Inflammatory macrophage (primary cell): ENCODE measurements at regions not wholly inside any gene's neighbourhood (a gene's known extent, or its start where the extent isn't known, plus 50 kb on each side); places are given as distances from the start of the nearest gene placed in this dataset.
"Not testable (repeated sequence)": the region's sequence is repeated elsewhere in the genome, so short reads cannot be mapped to it uniquely, and the experiment has no call there.

Source experiments
- DNase-seq, 2 donors: peaks; one replicate each; pipeline ENCODE4 v3.0.0-alpha.2; 2020 to 2022

DNA sequence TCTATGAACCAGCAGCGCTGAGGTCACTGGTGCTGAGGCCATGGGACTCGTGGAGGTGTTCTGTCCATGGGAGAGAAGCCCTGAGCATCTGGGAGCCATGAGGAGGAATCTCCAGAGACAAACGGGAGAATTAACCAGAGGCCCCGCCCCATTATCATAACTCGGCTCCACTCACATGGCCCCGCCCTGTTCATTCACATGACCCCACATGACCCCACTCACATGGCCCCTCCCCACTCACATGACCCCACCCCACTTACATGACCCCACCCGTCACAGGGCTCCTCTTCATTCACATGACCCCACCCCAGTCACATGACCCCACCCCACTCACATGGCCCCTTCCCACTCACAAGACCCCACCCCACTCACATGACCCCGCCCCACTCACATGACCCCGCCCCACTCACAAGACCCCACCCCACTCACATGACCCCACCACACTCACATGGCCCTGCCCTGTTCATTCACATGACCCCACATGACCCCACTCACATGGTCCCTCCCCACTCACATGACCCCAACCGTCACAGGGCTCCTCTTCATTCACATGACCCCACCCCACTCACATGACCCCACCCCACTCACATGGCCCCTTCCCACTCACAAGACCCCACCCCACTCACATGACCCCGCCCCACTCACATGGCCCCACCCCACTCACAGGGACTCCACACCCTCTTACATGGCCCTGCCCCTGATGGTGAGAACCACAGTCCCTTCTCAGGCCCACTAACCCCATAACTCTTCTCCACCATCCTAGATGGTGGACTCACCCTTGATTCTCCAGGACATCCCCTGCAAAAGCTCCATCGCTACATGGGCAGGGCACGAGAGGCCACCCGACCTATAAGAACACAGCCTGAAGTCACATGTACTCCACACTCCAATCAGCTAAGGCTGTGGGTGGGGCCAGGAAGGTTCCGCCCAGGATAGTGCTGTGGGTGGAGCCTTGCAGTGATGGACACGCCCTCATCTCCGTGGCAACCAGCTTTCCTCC lies 151.1 kb upstream of the SFSWAP start:
- no peak for DNase-seq

- DNase-seq, result no peak
Measured at GRCh38 chr12:131561051-131561450, 149.8 kb upstream of the SFSWAP start.

GRCh38 chr12:131561891-131562684 lies 148.8 kb upstream of the SFSWAP start:
- DNase-seq, result no peak

DNA sequence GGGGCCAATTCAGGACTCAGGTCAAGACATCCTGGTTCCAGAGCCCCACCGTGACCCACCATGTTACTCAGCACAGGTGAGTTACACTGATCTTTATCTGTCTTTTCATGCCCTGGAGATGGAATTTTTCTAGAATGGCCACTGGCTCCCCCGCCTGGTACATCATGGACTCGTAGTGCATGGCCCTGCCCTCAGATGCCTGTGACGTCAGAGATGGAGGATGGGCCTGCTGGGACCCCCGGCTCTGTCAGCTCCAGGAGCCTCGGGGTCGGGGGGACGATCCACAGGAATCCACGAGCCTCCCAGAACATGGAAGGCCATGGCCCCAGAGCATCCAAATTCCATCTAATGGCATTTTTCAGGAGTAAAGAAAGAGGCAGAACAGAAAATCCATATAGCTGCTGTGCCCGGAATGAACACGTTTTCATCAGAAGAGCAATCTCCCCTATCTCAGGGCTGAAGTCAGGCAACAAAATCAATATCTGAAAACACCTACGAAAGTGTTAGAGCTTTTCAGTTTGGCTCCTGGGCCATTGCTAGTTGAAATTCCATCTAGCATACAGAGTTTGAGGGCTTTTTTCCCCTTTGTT lies 146.7 kb upstream of the SFSWAP start:
- DNase-seq, result not testable (repeated sequence)

DNA sequence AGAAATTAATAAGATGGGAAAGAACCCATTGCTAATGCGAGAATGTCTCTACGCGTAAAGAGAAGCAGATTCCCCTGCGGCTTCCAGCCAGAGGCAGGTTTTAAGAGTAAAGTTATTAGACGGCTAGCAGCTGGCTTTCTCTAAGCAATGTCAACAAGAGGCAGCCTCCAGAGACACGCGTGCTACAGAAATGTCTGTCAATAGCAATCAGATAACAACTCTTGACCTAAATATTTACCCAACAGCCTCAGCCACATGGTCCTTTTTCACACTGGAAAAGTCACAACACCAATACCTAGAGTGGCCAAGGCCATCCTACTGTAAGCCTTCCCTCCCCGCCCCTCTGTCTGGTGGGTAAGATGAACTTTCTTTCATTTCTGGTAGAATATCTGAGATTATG lies 146.0 kb upstream of the SFSWAP start:
- DNase-seq, result no peak

DNA sequence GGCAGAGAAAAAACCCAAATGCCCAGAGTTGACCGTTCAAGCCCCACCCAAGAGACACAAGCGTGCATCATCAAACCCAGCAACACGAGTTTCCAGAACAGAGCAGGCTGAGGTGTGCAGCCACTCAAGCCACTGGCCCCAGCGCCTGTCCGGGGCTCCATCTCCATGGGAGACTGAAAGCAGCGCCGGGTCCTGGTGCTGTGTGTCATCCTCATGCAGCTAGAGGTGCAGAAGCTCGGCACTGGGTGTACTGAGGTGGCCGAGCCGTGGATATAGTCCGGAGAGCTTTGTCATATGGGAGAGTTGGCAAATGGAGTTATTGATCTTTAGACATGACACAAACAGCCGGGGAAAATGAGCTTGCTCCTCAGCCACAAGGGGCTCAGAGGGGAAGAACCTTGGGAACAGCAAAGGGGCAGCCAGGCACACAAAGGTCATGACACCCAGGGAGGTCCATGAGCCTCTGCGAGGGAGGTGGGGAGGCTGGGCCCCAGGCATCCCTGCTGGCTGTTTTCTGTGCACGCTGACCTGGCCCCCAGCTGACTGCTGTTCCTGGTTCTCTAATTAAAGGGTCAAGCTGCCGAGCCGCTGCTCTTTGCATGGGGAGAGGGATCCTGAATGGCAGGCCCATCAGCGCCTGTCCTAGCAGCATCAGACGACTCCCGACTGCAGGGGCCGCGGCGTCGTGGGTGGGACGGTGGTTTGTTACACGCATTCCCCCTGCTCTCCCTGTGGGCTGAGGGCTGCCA lies 145.4 kb upstream of the SFSWAP start:
- DNase-seq, result no peak

- no peak for DNase-seq
Measured at GRCh38 chr12:131568336-131568735, 142.6 kb upstream of the SFSWAP start.

DNA sequence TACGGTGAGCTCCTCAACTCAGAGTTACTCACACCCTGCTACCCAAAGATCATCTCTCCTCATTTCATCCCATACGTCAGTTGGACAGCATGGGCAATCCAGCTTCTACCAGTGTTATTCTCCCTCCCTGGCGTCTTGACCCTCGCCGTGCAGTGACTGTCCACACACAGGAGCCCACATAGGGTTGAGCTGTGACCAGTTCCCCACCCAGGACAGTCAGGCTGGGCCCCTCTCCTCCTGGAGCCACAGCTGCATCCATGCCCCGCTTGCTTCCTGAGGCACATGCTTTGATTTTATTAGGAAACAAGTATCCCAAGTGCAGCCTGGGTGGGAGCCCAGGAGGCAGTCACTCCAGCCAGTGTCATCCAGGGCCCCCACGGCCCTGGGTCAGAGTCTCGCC lies 140.3 kb upstream of the SFSWAP start:
- no peak for DNase-seq

GRCh38 chr12:131571827-131572226 lies 139.1 kb upstream of the SFSWAP start:
- no peak for DNase-seq

GRCh38 chr12:131572626-131573025 lies 138.3 kb upstream of the SFSWAP start:
- no peak for DNase-seq

DNA sequence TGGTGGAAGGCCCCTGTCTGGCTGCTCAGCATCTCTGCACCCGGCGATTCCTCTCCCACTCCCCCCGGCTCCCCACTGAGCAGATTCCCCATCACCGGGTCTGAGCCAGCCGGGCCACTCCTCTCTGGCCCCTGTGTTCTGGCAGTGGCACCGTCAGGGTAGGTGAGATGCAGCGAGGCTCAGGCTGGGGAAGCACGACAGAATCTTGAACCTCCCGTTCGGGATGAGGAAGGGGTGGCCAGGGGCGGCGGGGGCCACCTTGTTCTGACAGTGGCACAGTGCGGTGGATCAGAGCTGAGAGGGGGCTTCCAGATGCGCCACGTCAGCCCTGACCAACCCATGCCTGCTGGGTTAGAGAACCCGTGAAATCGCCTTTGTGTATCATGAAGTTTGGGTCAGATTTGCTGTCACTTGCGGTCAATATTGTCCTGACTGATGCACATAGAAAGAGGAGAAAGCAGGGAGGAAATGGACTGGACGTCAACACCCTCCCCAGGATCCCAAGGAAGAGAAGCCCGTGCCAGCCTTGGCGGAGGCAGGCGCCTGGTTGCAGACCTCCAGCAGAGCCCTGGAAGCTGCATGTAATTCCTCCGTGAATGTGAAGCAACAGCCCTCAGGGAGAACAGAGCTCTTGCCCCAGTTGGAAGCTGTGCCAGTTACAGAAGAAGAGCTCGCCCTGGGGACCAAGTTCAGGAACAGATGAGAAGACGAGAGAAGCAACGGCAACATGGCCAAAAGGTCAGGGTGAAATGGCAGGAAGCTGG lies 137.1 kb upstream of the SFSWAP start:
- DNase-seq, result no peak

- no peak for DNase-seq
Measured at GRCh38 chr12:131574395-131574771, 136.5 kb upstream of the SFSWAP start.

GRCh38 chr12:131575371-131575770 lies 135.5 kb upstream of the SFSWAP start:
- no peak for DNase-seq

DNA sequence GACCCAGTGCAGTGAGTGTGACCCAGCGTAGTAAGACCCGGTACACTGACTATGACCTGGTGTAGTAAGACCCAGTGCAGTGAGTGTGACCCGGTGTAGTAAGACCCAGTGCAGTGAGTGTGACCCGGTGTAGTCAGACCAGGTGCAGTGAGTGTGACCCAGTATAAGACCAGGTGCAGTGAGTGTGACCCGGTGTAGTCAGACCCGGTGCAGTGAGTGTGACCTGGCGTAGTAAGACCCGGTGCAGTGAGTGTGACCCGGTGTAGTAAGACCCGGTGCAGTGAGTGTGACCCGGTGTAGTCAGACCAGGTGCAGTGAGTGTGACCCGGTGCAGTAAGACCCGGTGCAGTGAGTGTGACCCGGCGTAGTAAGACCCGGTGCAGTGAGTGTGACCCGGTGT lies 134.2 kb upstream of the SFSWAP start:
- peak in 1 of 2 donors; percentile 12 for DNase-seq

- no peak for DNase-seq
Measured at GRCh38 chr12:131577766-131578165, 133.1 kb upstream of the SFSWAP start.

GRCh38 chr12:131578828-131579470 lies 131.9 kb upstream of the SFSWAP start:
- DNase-seq, result no peak

GRCh38 chr12:131583090-131583712 lies 127.7 kb upstream of the SFSWAP start:
- DNase-seq, result no peak

GRCh38 chr12:131586269-131586668 lies 124.6 kb upstream of the SFSWAP start:
- DNase-seq, result no peak

- DNase-seq, result no peak
Measured at GRCh38 chr12:131586761-131587160, 124.1 kb upstream of the SFSWAP start.

GRCh38 chr12:131587565-131587964 lies 123.3 kb upstream of the SFSWAP start:
- DNase-seq, result no peak
